ENCODE measurements at regions not wholly inside any gene's neighbourhood (a gene's known extent, or its start where the extent isn't known, plus 50 kb on each side); places are given as distances from the start of the nearest gene placed in this dataset.

GRCh38 chr17:11182430-11182829, 58.6 kb upstream of the SHISA6 start:
- Histone ChIP-seq H3K27me3 (ENCODE audit: control insufficient read depth, insufficient read depth, low read length) (no peaks in the 10 kb centered on the region), H2AFZ (ENCODE audit: low read length) (no peak overlapping the region), H3K36me3 (ENCODE audit: control insufficient read depth, insufficient read depth, low read length) (no peaks in the 10 kb centered on the region), H3K4me2 (ENCODE audit: extremely low read depth, insufficient read depth, low read length) (no peak overlapping the region), H3K9me3 (ENCODE audit: control insufficient read depth, insufficient read depth, low read depth, low read length) (no peaks in the 10 kb centered on the region), H3K9ac (ENCODE audit: insufficient read depth, low read length) (no peak overlapping the region), H3K4me1 (ENCODE audit: control insufficient read depth, extremely low read depth, insufficient read depth, low read length) (no peaks in the 10 kb centered on the region), H3K27ac (ENCODE audit: insufficient read depth, low read length) (no peak overlapping the region), H3K4me3 (replicated peaks in 1 of 4; ENCODE audit: control extremely low read depth in 1 of 4, insufficient read depth in 1 of 4, low read depth in 3 of 4, low read length in 4 of 4) (no peak overlapping the region), H4K20me1 (ENCODE audit: control insufficient read depth, extremely low read depth, insufficient read depth, low read length) (no peaks in the 10 kb centered on the region), H3K79me2 (ENCODE audit: control insufficient read depth, insufficient read depth, low read length) (no peaks in the 10 kb centered on the region)
- no peak for TF ChIP-seq CTCF (conservative IDR thresholded peaks at IDR 0.05 in 1 of 2, IDR thresholded peaks at IDR 0.05 in 1 of 2; ENCODE audit: low read depth in 1 of 2, low read length in 2 of 2)
- no peak for TF ChIP-seq EZH2 (IDR thresholded peaks at IDR 0.05; ENCODE audit: low read length, missing control alignments)
- no peak for DNase-seq (ENCODE audit: low read depth in 2 of 2)

GRCh38 chr17:11178581-11178980, 62.4 kb upstream of the SHISA6 start:
- no peaks in the 10 kb centered on the region for H4K20me1 ChIP-seq (ENCODE audit: control insufficient read depth, extremely low read depth, insufficient read depth, low read length)
- no peak overlapping the region for H2AFZ ChIP-seq (ENCODE audit: low read length)
- H3K79me2 ChIP-seq (ENCODE audit: control insufficient read depth, insufficient read depth, low read length), result no peaks in the 10 kb centered on the region
- no peaks in the 10 kb centered on the region for H3K36me3 ChIP-seq (ENCODE audit: control insufficient read depth, insufficient read depth, low read length)
- no peaks in the 10 kb centered on the region for H3K9me3 ChIP-seq (ENCODE audit: control insufficient read depth, insufficient read depth, low read depth, low read length)
- no peak for TF ChIP-seq CTCF (conservative IDR thresholded peaks at IDR 0.05 in 1 of 2, IDR thresholded peaks at IDR 0.05 in 1 of 2; ENCODE audit: low read depth in 1 of 2, low read length in 2 of 2)
- no peak for TF ChIP-seq EZH2 (IDR thresholded peaks at IDR 0.05; ENCODE audit: low read length, missing control alignments)
- H3K27me3 ChIP-seq (ENCODE audit: control insufficient read depth, insufficient read depth, low read length), result no peaks in the 10 kb centered on the region
- H3K4me2 ChIP-seq (ENCODE audit: extremely low read depth, insufficient read depth, low read length), result no peak overlapping the region
- no peak overlapping the region for H3K4me3 ChIP-seq (replicated peaks in 1 of 4; ENCODE audit: control extremely low read depth in 1 of 4, insufficient read depth in 1 of 4, low read depth in 3 of 4, low read length in 4 of 4)
- H3K27ac ChIP-seq (ENCODE audit: insufficient read depth, low read length), result no peak overlapping the region
- H3K4me1 ChIP-seq (ENCODE audit: control insufficient read depth, extremely low read depth, insufficient read depth, low read length), result no peaks in the 10 kb centered on the region
- no peak for DNase-seq (ENCODE audit: low read depth in 2 of 2)
- no peak overlapping the region for H3K9ac ChIP-seq (ENCODE audit: insufficient read depth, low read length)

GRCh38 chr17:11177340-11177739, 63.7 kb upstream of the SHISA6 start:
- no peak for TF ChIP-seq CTCF (conservative IDR thresholded peaks at IDR 0.05 in 1 of 2, IDR thresholded peaks at IDR 0.05 in 1 of 2; ENCODE audit: low read depth in 1 of 2, low read length in 2 of 2)
- TF ChIP-seq EZH2 (IDR thresholded peaks at IDR 0.05; ENCODE audit: low read length, missing control alignments), result no peak
- H4K20me1 ChIP-seq (ENCODE audit: control insufficient read depth, extremely low read depth, insufficient read depth, low read length), result no peaks in the 10 kb centered on the region
- no peak for DNase-seq (ENCODE audit: low read depth in 2 of 2)
- no peaks in the 10 kb centered on the region for H3K36me3 ChIP-seq (ENCODE audit: control insufficient read depth, insufficient read depth, low read length)
- no peaks in the 10 kb centered on the region for H3K27me3 ChIP-seq (ENCODE audit: control insufficient read depth, insufficient read depth, low read length)
- no peak overlapping the region for H2AFZ ChIP-seq (ENCODE audit: low read length)
- H3K4me1 ChIP-seq (ENCODE audit: control insufficient read depth, extremely low read depth, insufficient read depth, low read length), result no peaks in the 10 kb centered on the region
- no peaks in the 10 kb centered on the region for H3K79me2 ChIP-seq (ENCODE audit: control insufficient read depth, insufficient read depth, low read length)
- H3K4me2 ChIP-seq (ENCODE audit: extremely low read depth, insufficient read depth, low read length), result no peak overlapping the region
- no peaks in the 10 kb centered on the region for H3K9me3 ChIP-seq (ENCODE audit: control insufficient read depth, insufficient read depth, low read depth, low read length)
- no peak overlapping the region for H3K4me3 ChIP-seq (replicated peaks in 1 of 4; ENCODE audit: control extremely low read depth in 1 of 4, insufficient read depth in 1 of 4, low read depth in 3 of 4, low read length in 4 of 4)
- H3K9ac ChIP-seq (ENCODE audit: insufficient read depth, low read length), result no peak overlapping the region
- no peak overlapping the region for H3K27ac ChIP-seq (ENCODE audit: insufficient read depth, low read length)
